Peyer's patch (tissue), 4 donors: ENCODE measurements at regions not wholly inside any gene's neighbourhood (a gene's known extent, or its start where the extent isn't known, plus 50 kb on each side); places are given as distances from the start of the nearest gene placed in this dataset.

Source experiments
- DNase-seq, 3 donors: peaks; one replicate each; pipeline ENCODE4 v3.0.0-alpha.2; 2017 to 2019
- H3K27ac ChIP-seq, 4 donors: fragments of 200-600 bp; sonication (generic); one replicate each; pipeline ENCODE4 v1.5.1; 2016 to 2019
- H3K27me3 ChIP-seq, 2 donors: fragments of 200-600 bp; sonication (generic); one replicate each; pipeline ENCODE4 v1.5.1; 2019
- H3K36me3 ChIP-seq, 3 donors: fragments of 200-600 bp; sonication (generic); one replicate each; pipeline ENCODE4 v1.5.1; 2016 to 2019
- H3K4me1 ChIP-seq, 4 donors: fragments of 200-600 bp; sonication (generic); one replicate each; pipeline ENCODE4 v1.5.1; 2016 to 2019
- H3K4me3 ChIP-seq, 4 donors: fragments of 200-600 bp; sonication (generic); 1 replicate in 3 of 4; 2 replicates in 1 of 4; pipeline ENCODE4 v1.5.1; 2016 to 2019; ENCODE audit warnings: mild to moderate bottlenecking in 1 of 4
- H3K9me3 ChIP-seq, 4 donors: fragments of 200-600 bp; sonication (generic); one replicate each; pipeline ENCODE4 v1.5.1; 2016 to 2019; ENCODE audit warnings: mild to moderate bottlenecking in 1 of 4
- CTCF ChIP-seq, 6 experiments: fragments of 450-650 bp in 4 of 6; fragments of 200-600 bp in 2 of 6; sonication (generic) in 1 of 6; IDR thresholded peaks; one replicate each; pipeline ENCODE4 v1.5.1; 2017 to 2019; ENCODE audit warnings: antibody characterized with exemption in 6 of 6, mild to moderate bottlenecking in 3 of 6, moderate library complexity in 1 of 6
- POLR2A ChIP-seq, 2 donors: fragments of 450-650 bp; IDR thresholded peaks; one replicate each; pipeline ENCODE4 v1.5.1; 2017; ENCODE audit warnings: antibody characterized with exemption in 2 of 2, mild to moderate bottlenecking in 2 of 2, moderate library complexity in 2 of 2

- H3K4me3 ChIP-seq: no peak overlapping the region
- no peak overlapping the region for H3K27ac ChIP-seq
- no peaks in the 10 kb centered on the region for H3K27me3 ChIP-seq
- H3K4me1 ChIP-seq: no peaks in the 10 kb centered on the region
- no peaks in the 10 kb centered on the region for H3K9me3 ChIP-seq
- H3K36me3 ChIP-seq: no peaks in the 10 kb centered on the region
- no peak for DNase-seq
- TF ChIP-seq CTCF (IDR thresholded peaks at IDR 0.05): no peak
- TF ChIP-seq POLR2A (IDR thresholded peaks at IDR 0.05): no peak
Observed at GRCh38 chr18:67411116-67411515, 105.4 kb downstream of the DSEL start.

- no peaks in the 10 kb centered on the region for H3K9me3 ChIP-seq
- DNase-seq: no peak
- H3K36me3 ChIP-seq: no peaks in the 10 kb centered on the region
- no peaks in the 10 kb centered on the region for H3K4me1 ChIP-seq
- no peaks in the 10 kb centered on the region for H3K27me3 ChIP-seq
- TF ChIP-seq CTCF (IDR thresholded peaks at IDR 0.05) (no peak), POLR2A (IDR thresholded peaks at IDR 0.05) (no peak)
- H3K4me3 ChIP-seq: no peak overlapping the region
- no peak overlapping the region for H3K27ac ChIP-seq
Observed at GRCh38 chr18:67410075-67411070, 106.1 kb downstream of the DSEL start.

GRCh38 chr18:67408240-67408639 lies 108.3 kb downstream of the DSEL start:
- DNase-seq: no peak

GRCh38 chr18:67406714-67407113 lies 109.8 kb downstream of the DSEL start:
- no peak for DNase-seq
- H3K27ac ChIP-seq: no peak overlapping the region
- H3K9me3 ChIP-seq: no peaks in the 10 kb centered on the region
- H3K27me3 ChIP-seq: no peaks in the 10 kb centered on the region
- no peak overlapping the region for H3K4me3 ChIP-seq
- no peaks in the 10 kb centered on the region for H3K4me1 ChIP-seq
- no peak for TF ChIP-seq POLR2A (IDR thresholded peaks at IDR 0.05)
- no peak for TF ChIP-seq CTCF (IDR thresholded peaks at IDR 0.05)
- no peaks in the 10 kb centered on the region for H3K36me3 ChIP-seq

More at GRCh38 chr18:67408240-67408639, 108.3 kb downstream of the DSEL start:
- Histone ChIP-seq H3K36me3 (no peaks in the 10 kb centered on the region), H3K27me3 (no peaks in the 10 kb centered on the region), H3K9me3 (no peaks in the 10 kb centered on the region), H3K4me3 (no peak overlapping the region), H3K4me1 (no peaks in the 10 kb centered on the region), H3K27ac (no peak overlapping the region)
- TF ChIP-seq POLR2A (IDR thresholded peaks at IDR 0.05): no peak
- TF ChIP-seq CTCF (IDR thresholded peaks at IDR 0.05): no peak

DNA sequence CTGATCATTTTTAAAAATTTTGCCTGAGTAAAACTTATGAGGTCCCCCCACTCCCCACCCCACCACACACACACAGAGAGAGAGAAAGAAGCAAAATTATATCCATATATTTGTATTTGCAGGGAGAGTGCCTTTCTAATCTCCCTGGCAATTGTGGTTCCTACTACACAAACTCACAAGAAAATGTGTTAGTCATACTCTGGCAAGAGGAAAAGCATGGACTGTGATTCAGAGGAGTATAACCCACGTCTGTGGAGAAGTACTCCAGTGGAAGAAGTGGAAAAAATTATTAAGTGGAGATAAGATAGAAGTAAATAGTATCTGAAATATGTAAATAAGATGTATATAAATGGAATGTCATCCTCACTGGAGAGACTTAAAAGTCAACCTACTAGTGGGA lies 114.0 kb downstream of the DSEL start:
- Histone ChIP-seq H3K9me3 (no peaks in the 10 kb centered on the region), H3K27ac (no peak overlapping the region), H3K4me1 (no peaks in the 10 kb centered on the region), H3K27me3 (no peaks in the 10 kb centered on the region), H3K36me3 (no peaks in the 10 kb centered on the region), H3K4me3 (no peak overlapping the region)
- TF ChIP-seq POLR2A (IDR thresholded peaks at IDR 0.05) (no peak), CTCF (IDR thresholded peaks at IDR 0.05) (no peak)
- DNase-seq: no peak
